Fibroblast of peridontal ligament (primary cell): ENCODE measurements at regions not wholly inside any gene's neighbourhood (a gene's known extent, or its start where the extent isn't known, plus 50 kb on each side); places are given as distances from the start of the nearest gene placed in this dataset.

Source experiments
- DNase-seq: peaks from one replicate; pipeline ENCODE4 v3.0.0-alpha.2; 2010; ENCODE audit errors: extremely low read depth

DNA sequence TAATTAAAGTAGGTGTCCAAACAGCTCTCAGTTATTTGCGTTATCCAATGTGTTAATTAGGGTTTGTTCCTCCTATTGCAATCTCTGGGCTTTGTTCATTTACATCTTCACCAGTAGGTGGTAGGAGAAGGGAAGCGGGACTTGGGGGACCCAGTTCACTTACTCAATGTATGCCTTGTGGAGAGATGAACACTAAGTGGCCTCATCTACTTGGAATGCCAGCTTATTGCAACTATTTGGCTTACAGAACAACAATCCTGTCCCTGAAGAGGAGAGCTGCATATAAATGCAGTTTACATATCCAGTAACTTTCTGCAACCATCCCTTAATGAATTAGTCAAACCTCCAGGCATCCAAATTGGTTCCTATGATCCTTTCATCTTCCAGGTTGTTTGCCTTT lies 417.1 kb upstream of the CCDC196 start:
- DNase-seq, result no peak

GRCh38 chr14:66069830-66070541 lies 416.2 kb upstream of the CCDC196 start:
- DNase-seq, result no peak

DNA sequence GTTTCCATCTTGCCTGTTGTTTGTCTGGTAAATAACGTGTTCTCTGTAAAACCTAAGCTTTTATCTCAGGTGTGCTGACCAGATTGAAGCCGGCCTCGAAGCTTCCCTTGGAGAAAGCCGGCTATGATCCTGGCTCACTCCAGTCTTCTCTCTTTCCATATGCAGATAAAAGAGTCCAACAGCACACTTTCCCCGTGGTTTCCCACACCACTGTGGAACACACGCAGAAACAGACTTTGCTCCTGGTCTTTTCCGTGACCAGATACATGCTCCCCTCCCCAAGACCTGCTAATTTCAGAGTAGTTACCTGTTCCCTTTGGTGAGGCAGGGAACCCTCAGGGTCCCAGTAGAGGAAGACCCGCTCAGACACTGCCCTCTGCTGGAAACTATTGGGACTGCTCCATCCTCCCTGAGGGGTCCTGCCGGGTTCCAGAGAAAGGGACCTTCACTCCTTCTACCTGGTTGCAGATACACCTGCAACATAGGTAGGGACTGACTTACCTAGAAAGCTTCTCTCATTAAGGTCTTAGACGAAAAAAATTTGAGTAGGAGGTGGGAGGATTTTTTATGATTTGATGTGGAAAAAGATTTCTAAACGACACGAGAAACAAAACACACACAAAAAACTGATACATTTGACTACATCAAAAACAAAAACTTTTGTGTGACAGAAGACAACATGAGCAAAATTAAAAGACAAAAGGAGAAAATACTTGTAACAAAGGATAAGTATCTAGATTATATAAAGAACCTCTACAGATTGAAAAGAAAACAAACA lies 415.4 kb upstream of the CCDC196 start:
- DNase-seq, result no peak

- DNase-seq, result no peak
Measured at GRCh38 chr14:66072190-66073084, 413.7 kb upstream of the CCDC196 start.

GRCh38 chr14:66074537-66074936 lies 411.6 kb upstream of the CCDC196 start:
- DNase-seq, result no peak

DNA sequence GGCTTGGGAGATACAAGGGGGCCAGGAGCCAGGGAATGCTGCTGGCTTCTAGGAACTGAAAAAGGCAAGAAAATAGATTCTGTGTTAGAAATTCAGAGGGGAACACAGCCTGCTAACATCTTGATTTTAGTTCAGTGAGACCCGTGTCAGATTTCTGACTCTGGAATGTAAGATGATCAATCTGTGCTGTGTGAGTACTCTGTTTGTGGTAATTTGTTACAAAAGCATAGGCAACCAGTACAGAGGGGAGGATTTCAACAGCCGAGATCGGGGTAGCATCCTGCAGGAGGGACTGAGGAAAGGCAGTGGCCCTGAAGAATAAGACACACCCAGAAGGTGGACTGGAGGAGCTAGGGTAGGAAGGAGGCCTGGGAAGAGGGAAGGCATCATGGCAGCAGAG lies 410.0 kb upstream of the CCDC196 start:
- no peak for DNase-seq

DNA sequence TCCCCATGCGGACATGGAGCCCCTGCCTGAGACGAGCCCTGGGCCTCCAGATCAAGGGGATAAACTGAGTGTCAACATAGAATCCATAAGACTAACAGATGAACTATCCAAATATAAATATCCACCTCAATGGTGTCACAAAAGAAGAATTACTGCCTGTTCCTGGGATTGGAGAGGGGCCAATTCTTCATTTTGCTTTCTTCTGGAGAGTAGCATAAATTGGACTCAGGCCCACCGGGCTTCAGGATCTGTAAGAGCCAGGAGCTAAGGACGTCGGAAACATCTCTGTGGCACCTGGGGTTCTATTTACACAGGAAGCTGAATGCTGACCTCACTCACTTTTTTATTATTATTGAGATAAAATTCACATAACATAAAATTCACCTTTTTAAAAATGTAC lies 408.2 kb upstream of the CCDC196 start:
- no peak for DNase-seq

DNA sequence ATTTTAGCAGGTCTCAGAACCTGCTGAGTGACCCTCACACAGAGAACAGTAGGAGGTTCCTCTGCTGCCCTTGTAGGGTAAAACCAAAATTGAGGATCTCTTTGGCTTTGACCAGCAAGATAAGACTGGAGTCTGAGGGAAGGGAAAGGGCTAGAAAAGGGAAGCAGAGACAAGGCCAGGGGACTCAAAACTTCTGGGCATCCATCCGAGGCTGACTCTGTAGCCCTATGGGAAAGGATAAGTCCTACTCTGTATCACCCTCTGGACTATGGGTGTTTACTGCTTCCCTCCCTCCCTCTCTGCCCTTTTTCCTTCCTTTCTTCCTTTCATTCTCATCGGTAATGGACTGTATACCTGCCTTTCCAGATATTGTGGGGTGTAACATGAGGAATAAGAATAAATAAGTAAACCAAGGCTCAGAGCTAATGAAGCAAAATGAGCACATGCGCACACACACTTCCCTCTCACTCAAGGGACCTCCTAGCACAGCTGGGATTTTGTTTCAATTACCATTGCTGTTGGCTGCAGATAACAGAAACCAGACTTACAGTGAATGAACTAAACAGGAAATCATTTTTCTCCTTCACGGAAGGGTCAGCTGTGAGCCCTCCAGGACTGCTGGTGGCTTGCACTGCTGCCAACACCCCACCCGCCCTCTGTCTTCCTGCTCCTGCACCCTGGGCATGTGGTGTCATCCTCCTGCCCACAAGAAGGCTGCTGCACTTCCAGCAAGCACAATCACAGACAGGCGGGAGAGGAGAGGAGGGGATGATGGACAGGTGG lies 404.4 kb upstream of the CCDC196 start:
- no peak for DNase-seq

DNA sequence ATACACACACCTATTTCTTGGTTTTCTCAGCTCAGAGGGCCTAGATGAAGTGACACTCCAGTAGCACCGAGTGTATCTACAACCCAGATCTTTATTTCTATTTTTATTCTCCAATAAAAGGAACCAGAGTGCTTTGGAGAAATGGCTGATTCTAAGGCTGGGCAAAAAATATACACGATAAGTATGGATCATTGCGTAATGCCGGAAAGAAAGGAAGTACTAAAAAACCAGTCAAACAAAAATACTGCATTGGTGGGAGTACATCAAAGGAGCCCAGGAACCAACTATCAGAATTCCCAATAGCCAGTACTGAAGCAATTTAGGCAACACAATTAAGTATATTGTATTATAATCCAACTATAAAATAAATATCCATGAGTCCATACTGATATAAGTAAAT lies 400.9 kb upstream of the CCDC196 start:
- no peak for DNase-seq

- DNase-seq, result no peak
Measured at GRCh38 chr14:66085665-66086064, 400.5 kb upstream of the CCDC196 start.

GRCh38 chr14:66087231-66087630 lies 398.9 kb upstream of the CCDC196 start:
- no peak for DNase-seq

GRCh38 chr14:66088656-66089055 lies 397.5 kb upstream of the CCDC196 start:
- DNase-seq, result no peak

DNA sequence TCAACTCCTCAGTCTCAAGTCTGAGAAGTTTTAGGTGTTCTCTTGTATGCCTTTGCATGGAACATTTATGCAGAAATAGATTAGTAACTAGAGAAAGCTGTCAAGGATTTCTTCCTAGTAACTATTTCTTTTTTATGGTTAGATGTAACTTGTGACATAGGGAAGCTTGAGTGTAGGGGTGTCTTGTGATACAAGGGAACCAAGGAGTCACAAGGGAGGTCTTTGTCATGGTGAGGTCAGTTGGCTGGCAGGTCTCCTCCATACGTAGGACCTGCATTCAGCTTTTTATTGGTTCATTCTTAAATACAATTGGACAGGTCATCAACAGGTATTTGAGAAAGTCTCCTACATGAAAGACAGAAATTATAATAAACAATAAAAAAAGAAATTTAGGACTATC lies 394.0 kb upstream of the CCDC196 start:
- DNase-seq, result no peak

DNA sequence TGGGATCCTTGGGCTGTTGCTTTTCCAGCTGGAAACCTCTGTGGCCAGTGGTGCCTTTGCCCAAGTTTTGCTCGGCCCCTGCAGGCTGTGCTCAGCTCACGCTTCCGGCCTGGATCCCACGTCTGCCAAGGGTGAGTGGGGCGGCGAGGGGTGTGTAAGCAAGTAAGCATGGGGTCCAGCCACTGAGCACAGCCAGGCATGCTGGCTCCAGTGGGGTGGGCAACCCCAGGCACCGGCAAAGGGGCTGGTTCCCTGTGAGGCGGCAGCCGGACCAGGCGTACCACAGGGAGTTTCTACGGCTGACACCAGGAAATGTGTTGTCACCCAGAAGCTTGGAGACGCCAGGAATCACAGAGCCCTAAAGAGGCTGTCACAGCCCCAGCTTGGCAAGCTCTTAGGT lies 393.4 kb upstream of the CCDC196 start:
- no peak for DNase-seq

DNA sequence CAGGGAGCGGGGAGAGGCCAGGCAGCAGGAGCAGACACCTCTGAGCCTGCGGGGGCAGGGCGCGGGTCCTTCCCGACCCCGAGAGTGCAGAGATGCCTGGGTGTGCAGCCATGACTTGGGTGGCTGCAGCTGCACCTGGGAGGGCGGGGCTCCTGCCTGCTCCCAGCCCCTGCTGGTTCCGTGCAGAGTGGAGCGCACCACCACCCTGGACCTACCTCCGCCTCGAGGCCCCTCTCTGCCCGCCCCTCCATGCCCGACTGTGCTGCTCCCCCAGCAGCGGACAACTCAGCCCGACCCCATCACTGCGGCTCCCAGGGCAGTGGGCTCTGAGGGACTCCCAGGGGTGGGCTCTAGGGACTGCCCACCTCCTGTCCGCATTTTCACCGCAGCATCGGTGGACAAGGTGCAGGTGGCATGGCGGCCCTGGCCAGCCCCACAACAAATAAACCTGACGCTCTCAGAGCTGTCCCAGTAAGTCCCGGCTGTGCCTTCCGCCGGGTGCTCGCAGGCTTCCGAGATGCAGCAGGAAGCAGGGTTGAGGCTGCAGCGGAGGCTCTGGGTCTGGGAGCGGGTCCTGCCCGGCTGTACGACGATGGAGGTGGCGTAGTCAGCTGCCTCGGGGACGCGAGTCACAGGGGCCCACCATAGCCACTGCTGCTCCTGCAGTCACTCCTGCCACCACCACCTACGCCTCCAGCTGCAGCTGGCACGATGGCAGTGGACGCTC lies 392.0 kb upstream of the CCDC196 start:
- DNase-seq, result no peak

- DNase-seq, result no peak
Measured at GRCh38 chr14:66099451-66099850, 386.7 kb upstream of the CCDC196 start.

DNA sequence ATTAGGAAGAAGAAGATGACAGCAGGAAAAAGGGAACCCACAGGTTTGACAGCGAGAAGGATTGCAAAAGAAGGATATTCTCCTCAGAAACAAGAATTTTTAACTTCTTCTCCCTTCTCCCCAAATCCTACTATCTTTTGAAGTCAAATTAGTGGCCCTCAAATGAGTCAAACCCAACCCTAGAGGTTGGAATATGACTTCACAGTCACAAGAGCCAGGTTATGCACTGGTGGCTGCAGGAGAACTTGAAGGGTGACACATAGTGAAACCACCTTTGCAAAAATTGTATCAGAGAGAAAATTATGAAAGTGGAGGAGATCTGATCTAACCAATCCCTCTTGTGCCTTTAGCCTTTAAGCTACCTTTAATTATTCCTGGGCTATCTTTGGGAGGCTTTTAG lies 386.2 kb upstream of the CCDC196 start:
- no peak for DNase-seq

- no peak for DNase-seq
Measured at GRCh38 chr14:66101662-66102061, 384.5 kb upstream of the CCDC196 start.

- DNase-seq, result no peak
Measured at GRCh38 chr14:66104486-66104885, 381.7 kb upstream of the CCDC196 start.

GRCh38 chr14:66105815-66106214 lies 380.4 kb upstream of the CCDC196 start:
- peak; percentile 2 for DNase-seq

GRCh38 chr14:66109426-66109825 lies 376.7 kb upstream of the CCDC196 start:
- DNase-seq, result no peak
